IMR-90 (cell line): ENCODE measurements at regions not wholly inside any gene's neighbourhood (a gene's known extent, or its start where the extent isn't known, plus 50 kb on each side); places are given as distances from the start of the nearest gene placed in this dataset.

Source experiments
- CHD1 ChIP-seq: IDR thresholded peaks from 2 replicates; pipeline ENCODE4 v1.6.1; 2012; ENCODE audit warnings: low read depth, low read length, improper control_type of control experiment
- CTCF ChIP-seq: conservative IDR thresholded peaks from 2 replicates; pipeline ENCODE4 v1.5.1; 2012; ENCODE audit warnings: mild to moderate bottlenecking, low read depth, low read length, improper control_type of control experiment
- ELK1 ChIP-seq: fragments of 150-350 bp; IDR thresholded peaks from 2 replicates; pipeline ENCODE4 v1.6.1; 2016; ENCODE audit warnings: low read depth, mild to moderate bottlenecking, low read length, moderate library complexity, borderline replicate concordance
- FOS ChIP-seq: fragments of 150-350 bp; IDR thresholded peaks from 2 replicates; pipeline ENCODE4 v1.6.1; 2016; ENCODE audit warnings: low read depth, low read length
- MAFK ChIP-seq: IDR thresholded peaks from 2 replicates; pipeline ENCODE4 v1.6.1; 2012; ENCODE audit warnings: low read depth, low read length, improper control_type of control experiment
- MAZ ChIP-seq: IDR thresholded peaks from 2 replicates; pipeline ENCODE4 v1.6.1; 2012; ENCODE audit warnings: low read depth, mild to moderate bottlenecking, low read length, improper control_type of control experiment, moderate library complexity, borderline replicate concordance
- MXI1 ChIP-seq: IDR thresholded peaks from 2 replicates; pipeline ENCODE4 v1.6.1; 2012; ENCODE audit warnings: low read depth, mild to moderate bottlenecking, low read length, moderate library complexity, borderline replicate concordance
- NFE2L2 ChIP-seq: fragments of 150-350 bp; IDR thresholded peaks from 2 replicates; pipeline ENCODE4 v1.6.1; 2016; ENCODE audit warnings: low read depth, mild to moderate bottlenecking, low read length
- POLR2A ChIP-seq: IDR thresholded peaks from 2 replicates; pipeline ENCODE4 v1.6.1; 2012; ENCODE audit warnings: mild to moderate bottlenecking, low read depth, low read length
- RAD21 ChIP-seq: IDR thresholded peaks from 2 replicates; pipeline ENCODE4 v1.6.1; 2012; ENCODE audit warnings: low read length, improper control_type of control experiment
- RFX5 ChIP-seq: IDR thresholded peaks from 2 replicates; pipeline ENCODE4 v1.8.0; 2012; ENCODE audit warnings: low read depth, mild to moderate bottlenecking, low read length, moderate library complexity
- SMC3 ChIP-seq: fragments of 150-350 bp; IDR thresholded peaks from 2 replicates; pipeline ENCODE4 v1.6.1; 2016; ENCODE audit warnings: low read depth, mild to moderate bottlenecking, antibody characterized with exemption, low read length, moderate library complexity
- USF2 ChIP-seq: fragments of 150-350 bp; IDR thresholded peaks from 2 replicates; pipeline ENCODE4 v1.6.1; 2017; ENCODE audit warnings: mild to moderate bottlenecking, antibody characterized with exemption, low read length, low read depth

GRCh38 chr4:35182451-35182850 is 1061.9 kb downstream of the ARAP2 start:
- TF ChIP-seq ELK1 (no peak), CTCF (no peak), POLR2A (no peak), MAZ (no peak), RAD21 (no peak), RFX5 (no peak), NFE2L2 (no peak), MAFK (no peak), MXI1 (no peak), USF2 (no peak), CHD1 (no peak), SMC3 (no peak), FOS (no peak)
